ENCODE measurements at regions not wholly inside any gene's neighbourhood (a gene's known extent, or its start where the extent isn't known, plus 50 kb on each side); places are given as distances from the start of the nearest gene placed in this dataset.

- H3K27me3 ChIP-seq (ENCODE audit: insufficient read depth, low read length), result peaks cover 14% of the 10 kb centered on the region
- H3K4me3 Mint-ChIP-seq (ENCODE audit: unreplicated experiment), result no peak overlapping the region
- no peak overlapping the region for H3K27ac ChIP-seq (ENCODE audit: low read depth, low read length)
- no peak for TF ChIP-seq EZH2 (IDR thresholded peaks at IDR 0.05; ENCODE audit: insufficient read depth, low read length)
- no peaks in the 10 kb centered on the region for H3K36me3 Mint-ChIP-seq (ENCODE audit: low read depth, unreplicated experiment)
- FAIRE-seq, result no peak
- peaks cover 9% of the 10 kb centered on the region for H3K27me3 Mint-ChIP-seq (ENCODE audit: low read depth, unreplicated experiment)
- no peaks in the 10 kb centered on the region for H3K79me2 ChIP-seq (ENCODE audit: insufficient read depth, low read length)
- no peak overlapping the region for H3K4me3 ChIP-seq (ENCODE audit: insufficient read depth, low read depth, low read length)
- H3K4me1 ChIP-seq (ENCODE audit: insufficient read depth, low read length), result peaks cover 5% of the 10 kb centered on the region
- DNase-seq (ENCODE audit: low read depth), result no peak
- H3K36me3 ChIP-seq (ENCODE audit: insufficient read depth, low read length), result no peaks in the 10 kb centered on the region
- no peak overlapping the region for H3K9ac ChIP-seq (ENCODE audit: low read length)
- no peak overlapping the region for H3K4me2 ChIP-seq (ENCODE audit: low read length)
- no peak overlapping the region for H3K27ac Mint-ChIP-seq (ENCODE audit: unreplicated experiment)
- peaks cover 3% of the 10 kb centered on the region for H3K4me1 Mint-ChIP-seq (ENCODE audit: low read depth, unreplicated experiment)
- no peaks in the 10 kb centered on the region for H4K20me1 ChIP-seq (ENCODE audit: insufficient read depth, low read length)
- peaks cover 3% of the 10 kb centered on the region for H3K9me3 ChIP-seq (ENCODE audit: insufficient read depth, low read depth, low read length)
- H3K9me3 Mint-ChIP-seq (ENCODE audit: unreplicated experiment), result no peaks in the 10 kb centered on the region
- no peak overlapping the region for H2AFZ ChIP-seq (ENCODE audit: low read depth, low read length)
Measured at GRCh38 chr18:62442391-62442790, 80.4 kb upstream of the ZCCHC2 start.

GRCh38 chr18:62445386-62445917 lies 77.4 kb upstream of the ZCCHC2 start:
- no peak for DNase-seq (ENCODE audit: low read depth)
- Histone ChIP-seq H3K27ac (ENCODE audit: low read depth, low read length) (no peak overlapping the region), H3K9me3 (ENCODE audit: insufficient read depth, low read depth, low read length) (peaks cover 3% of the 10 kb centered on the region), H3K4me2 (ENCODE audit: low read length) (no peak overlapping the region), H3K27me3 (ENCODE audit: insufficient read depth, low read length) (peaks cover 19% of the 10 kb centered on the region), H4K20me1 (ENCODE audit: insufficient read depth, low read length) (no peaks in the 10 kb centered on the region), H3K9ac (ENCODE audit: low read length) (no peak overlapping the region), H3K4me3 (ENCODE audit: insufficient read depth, low read depth, low read length) (no peak overlapping the region), H3K79me2 (ENCODE audit: insufficient read depth, low read length) (no peaks in the 10 kb centered on the region), H3K4me1 (ENCODE audit: insufficient read depth, low read length) (peaks cover 5% of the 10 kb centered on the region), H3K36me3 (ENCODE audit: insufficient read depth, low read length) (no peaks in the 10 kb centered on the region), H2AFZ (ENCODE audit: low read depth, low read length) (no peak overlapping the region)
- H3K36me3 Mint-ChIP-seq (ENCODE audit: low read depth, unreplicated experiment), result no peaks in the 10 kb centered on the region
- no peaks in the 10 kb centered on the region for H3K9me3 Mint-ChIP-seq (ENCODE audit: unreplicated experiment)
- H3K4me1 Mint-ChIP-seq (ENCODE audit: low read depth, unreplicated experiment), result peaks cover 6% of the 10 kb centered on the region
- no peak overlapping the region for H3K27ac Mint-ChIP-seq (ENCODE audit: unreplicated experiment)
- H3K4me3 Mint-ChIP-seq (ENCODE audit: unreplicated experiment), result no peak overlapping the region
- H3K27me3 Mint-ChIP-seq (ENCODE audit: low read depth, unreplicated experiment), result peaks cover 4% of the 10 kb centered on the region
- no peak for TF ChIP-seq EZH2 (IDR thresholded peaks at IDR 0.05; ENCODE audit: insufficient read depth, low read length)
- TF ChIP-seq CTCF (IDR thresholded peaks at IDR 0.05; ENCODE audit: insufficient read depth, low read depth, low read length), result no peak
- no peak for FAIRE-seq

- Histone ChIP-seq H2AFZ (ENCODE audit: low read depth, low read length) (no peak overlapping the region), H4K20me1 (ENCODE audit: insufficient read depth, low read length) (no peaks in the 10 kb centered on the region), H3K9ac (ENCODE audit: low read length) (no peak overlapping the region), H3K27ac (ENCODE audit: low read depth, low read length) (no peak overlapping the region), H3K79me2 (ENCODE audit: insufficient read depth, low read length) (no peaks in the 10 kb centered on the region), H3K27me3 (ENCODE audit: insufficient read depth, low read length) (peaks cover 19% of the 10 kb centered on the region), H3K4me3 (ENCODE audit: insufficient read depth, low read depth, low read length) (no peak overlapping the region), H3K9me3 (ENCODE audit: insufficient read depth, low read depth, low read length) (peaks cover 3% of the 10 kb centered on the region), H3K4me1 (ENCODE audit: insufficient read depth, low read length) (peaks cover 15% of the 10 kb centered on the region), H3K36me3 (ENCODE audit: insufficient read depth, low read length) (no peaks in the 10 kb centered on the region), H3K4me2 (ENCODE audit: low read length) (no peak overlapping the region)
- Mint-ChIP-seq H3K27me3 (ENCODE audit: low read depth, unreplicated experiment) (peaks cover 4% of the 10 kb centered on the region), H3K27ac (ENCODE audit: unreplicated experiment) (no peak overlapping the region), H3K4me3 (ENCODE audit: unreplicated experiment) (no peak overlapping the region), H3K4me1 (ENCODE audit: low read depth, unreplicated experiment) (peaks cover 16% of the 10 kb centered on the region), H3K9me3 (ENCODE audit: unreplicated experiment) (no peaks in the 10 kb centered on the region), H3K36me3 (ENCODE audit: low read depth, unreplicated experiment) (no peaks in the 10 kb centered on the region)
- TF ChIP-seq CTCF (IDR thresholded peaks at IDR 0.05; ENCODE audit: insufficient read depth, low read depth, low read length) (no peak), EZH2 (IDR thresholded peaks at IDR 0.05; ENCODE audit: insufficient read depth, low read length) (no peak)
- DNase-seq (ENCODE audit: low read depth), result no peak
- no peak for FAIRE-seq
Measured at GRCh38 chr18:62446511-62446910, 76.3 kb upstream of the ZCCHC2 start.
